A673 (cell line): ENCODE measurements at regions not wholly inside any gene's neighbourhood (a gene's known extent, or its start where the extent isn't known, plus 50 kb on each side); places are given as distances from the start of the nearest gene placed in this dataset.

Experiments
- BruUV-seq: library from RNA; stranded (reverse); fragments of 400-500 nt; replicated peaks from 2 replicates; lab custom pipeline; 2021; lab: Mats Ljungman, UMichigan
- CTCF ChIA-PET: fragments of 300-600 bp; sonication (Branson Sonifier 250); formaldehyde crosslinking; loops from one replicate; lab custom pipeline; 2022; ENCODE audit warnings: antibody characterized with exemption; lab: Charles Lee
- POLR2A ChIA-PET: fragments of 300-600 bp; sonication (Branson Sonifier 250); formaldehyde crosslinking; loops from one replicate; lab custom pipeline; 2022; ENCODE audit warnings: antibody characterized with exemption; ENCODE audit not compliant: low non-redundant PET; lab: Charles Lee
- DNase-seq: peaks from one replicate; pipeline ENCODE4 v3.0.0-alpha.2; 2015; ENCODE audit warnings: low spot score
- H3K27ac ChIP-seq: fragments of 200-600 bp; sonication (generic); 2 replicates; pipeline ENCODE4 v1.5.1; 2016; ENCODE audit warnings: mixed run types, low read depth, mild to moderate bottlenecking, mixed read lengths, antibody characterized with exemption, low read length; ENCODE audit not compliant: poor library complexity, severe bottlenecking
- H3K27me3 ChIP-seq: fragments of 200-600 bp; sonication (generic); replicated peaks from 2 replicates; pipeline ENCODE4 v1.6.1; 2017; ENCODE audit warnings: mixed run types, low read depth, mild to moderate bottlenecking, mixed read lengths, antibody characterized with exemption, low read length; ENCODE audit not compliant: insufficient read depth, poor library complexity
- H3K36me3 ChIP-seq: fragments of 200-600 bp; sonication (generic); 2 replicates; pipeline ENCODE4 v1.6.1; 2016; ENCODE audit warnings: mixed run types, mild to moderate bottlenecking, mixed read lengths, antibody characterized with exemption, low read length; ENCODE audit not compliant: insufficient read depth, poor library complexity, severe bottlenecking
- H3K4me1 ChIP-seq: fragments of 200-600 bp; sonication (generic); 2 replicates; pipeline ENCODE4 v1.6.1; 2017; ENCODE audit warnings: mixed run types, mild to moderate bottlenecking, mixed read lengths, antibody characterized with exemption, low read length; ENCODE audit not compliant: insufficient read depth, poor library complexity, severe bottlenecking
- H3K4me3 ChIP-seq: fragments of 200-600 bp; sonication (generic); 2 replicates; pipeline ENCODE4 v1.5.1; 2016; ENCODE audit warnings: low read depth, mixed run types, mild to moderate bottlenecking, mixed read lengths, low read length; ENCODE audit not compliant: poor library complexity, severe bottlenecking
- H3K9me3 ChIP-seq: fragments of 200-600 bp; sonication (generic); 2 replicates; pipeline ENCODE4 v1.6.1; 2016; ENCODE audit warnings: mixed run types, low read depth, mild to moderate bottlenecking, mixed read lengths, antibody characterized with exemption, low read length; ENCODE audit not compliant: poor library complexity, severe bottlenecking
- CTCF ChIP-seq: fragments of 300-800, 200-600 bp; sonication (generic); conservative IDR thresholded peaks from 2 replicates; pipeline ENCODE4 v1.5.1; 2017; ENCODE audit warnings: low read depth, mild to moderate bottlenecking, antibody characterized with exemption, low read length, moderate library complexity, mixed read lengths
- EZH2 ChIP-seq: fragments of 200-600 bp; sonication (generic); IDR thresholded peaks from 2 replicates; pipeline ENCODE4 v1.6.1; 2017; ENCODE audit warnings: borderline replicate concordance, low read depth, mild to moderate bottlenecking, mixed read lengths, antibody characterized with exemption, low read length; ENCODE audit not compliant: poor library complexity, severe bottlenecking
- intact Hi-C: fragments of 100-400 bp; cut with micrococcal nuclease; formaldehyde crosslinking; loops from one replicate; pipeline ENCODE4 v1.10.0; 2022; ENCODE audit not compliant: unreplicated experiment

GRCh38 chr1:70911861-70912260 is 135.8 kb downstream of the PTGER3 start:
- Histone ChIP-seq H3K27ac (no peak overlapping the region), H3K36me3 (no peaks in the 10 kb centered on the region), H3K27me3 (no peaks in the 10 kb centered on the region), H3K4me3 (no peak overlapping the region), H3K4me1 (peaks cover 31% of the 10 kb centered on the region), H3K9me3 (no peaks in the 10 kb centered on the region)
- no peak for TF ChIP-seq EZH2
- no peak for TF ChIP-seq CTCF
- intact Hi-C loops = no loop called here
- no TSS peak for BruUV-seq
- POLR2A ChIA-PET = no interaction called here
- no peak for DNase-seq
- CTCF ChIA-PET = no interaction called here

- intact Hi-C loops = no loop called here
- H3K9me3 ChIP-seq = no peaks in the 10 kb centered on the region
- ChIA-PET POLR2A (no interaction called here), CTCF (no interaction called here)
- no peaks in the 10 kb centered on the region for H3K36me3 ChIP-seq
- H3K27ac ChIP-seq = no peak overlapping the region
- H3K27me3 ChIP-seq = no peaks in the 10 kb centered on the region
- TF ChIP-seq CTCF = no peak
- no peak for TF ChIP-seq EZH2
- BruUV-seq = no TSS peak
- peaks cover 13% of the 10 kb centered on the region for H3K4me1 ChIP-seq
- no peak for DNase-seq
- no peak overlapping the region for H3K4me3 ChIP-seq
Observed at GRCh38 chr1:70914224-70914623, 133.4 kb downstream of the PTGER3 start.

GRCh38 chr1:70915258-70916033 is 132.2 kb downstream of the PTGER3 start:
- intact Hi-C loops = no loop called here
- POLR2A ChIA-PET = no interaction called here
- TF ChIP-seq EZH2 (no peak), CTCF (no peak)
- Histone ChIP-seq H3K36me3 (no peaks in the 10 kb centered on the region), H3K4me1 (peaks cover 5% of the 10 kb centered on the region), H3K9me3 (no peaks in the 10 kb centered on the region), H3K27me3 (no peaks in the 10 kb centered on the region), H3K4me3 (no peak overlapping the region), H3K27ac (no peak overlapping the region)
- DNase-seq = no peak
- no TSS peak for BruUV-seq
- CTCF ChIA-PET = no interaction called here
